ENCODE measurements at regions not wholly inside any gene's neighbourhood (a gene's known extent, or its start where the extent isn't known, plus 50 kb on each side); places are given as distances from the start of the nearest gene placed in this dataset.

DNA sequence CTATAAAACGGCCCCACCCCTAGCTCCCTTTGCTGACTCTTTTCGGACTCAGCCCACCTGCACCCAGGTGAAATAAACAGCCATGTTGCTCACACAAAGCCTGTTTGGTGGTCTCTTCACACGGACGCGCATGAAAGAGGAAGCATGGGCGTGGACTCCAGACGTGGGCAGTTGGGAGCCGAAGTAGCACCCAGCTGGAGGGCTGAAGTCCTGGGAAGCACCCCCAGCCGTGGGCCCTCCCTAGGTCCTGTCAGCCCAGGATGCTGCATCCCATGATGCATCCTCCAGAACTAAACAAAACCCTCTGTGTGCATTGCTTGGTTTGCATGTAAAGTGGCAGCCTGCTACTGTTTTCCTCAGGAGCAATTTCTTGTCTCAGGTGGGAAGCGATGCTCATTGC, 62.1 kb upstream of the CFAP46 start:
- Histone ChIP-seq H3K9ac (ENCODE audit: low read depth in 1 of 2, low read length in 2 of 2) (no peak overlapping the region), H3K4me3 (ENCODE audit: low read depth in 1 of 3, low read length in 3 of 3) (no peak overlapping the region), H3K27ac (ENCODE audit: low read depth in 1 of 2, low read length in 2 of 2) (no peak overlapping the region), H3K36me3 (ENCODE audit: control insufficient read depth in 4 of 4, insufficient read depth in 3 of 4, low read depth in 1 of 4, low read length in 3 of 4) (no peaks in the 10 kb centered on the region), H3K4me1 (ENCODE audit: control insufficient read depth in 4 of 4, insufficient read depth in 4 of 4, low read length in 3 of 4) (peaks cover 0 to 3% (median 0%) of the 10 kb centered on the region in 4 donors), H3K9me3 (ENCODE audit: control insufficient read depth in 4 of 4, low read length in 3 of 4) (no peaks in the 10 kb centered on the region), H3K27me3 (ENCODE audit: control insufficient read depth in 4 of 4, insufficient read depth in 4 of 4, low read length in 3 of 4) (no peaks in the 10 kb centered on the region)
- TF ChIP-seq FOXA1 (IDR thresholded peaks at IDR 0.05) (no peak), SP1 (IDR thresholded peaks at IDR 0.05) (no peak), NR2F2 (IDR thresholded peaks at IDR 0.05) (no peak), GABPA (IDR thresholded peaks at IDR 0.05 in 1 of 2, conservative IDR thresholded peaks at IDR 0.05 in 1 of 2) (no peak), JUND (IDR thresholded peaks at IDR 0.05) (no peak), RAD21 (IDR thresholded peaks at IDR 0.05) (no peak), RXRA (IDR thresholded peaks at IDR 0.05) (no peak), HNF4A (conservative IDR thresholded peaks at IDR 0.05) (no peak), TAF1 (conservative IDR thresholded peaks at IDR 0.05) (no peak), HNF4G (IDR thresholded peaks at IDR 0.05) (no peak), FOXA2 (IDR thresholded peaks at IDR 0.05) (no peak)
- TF ChIP-seq, protein P1, sequence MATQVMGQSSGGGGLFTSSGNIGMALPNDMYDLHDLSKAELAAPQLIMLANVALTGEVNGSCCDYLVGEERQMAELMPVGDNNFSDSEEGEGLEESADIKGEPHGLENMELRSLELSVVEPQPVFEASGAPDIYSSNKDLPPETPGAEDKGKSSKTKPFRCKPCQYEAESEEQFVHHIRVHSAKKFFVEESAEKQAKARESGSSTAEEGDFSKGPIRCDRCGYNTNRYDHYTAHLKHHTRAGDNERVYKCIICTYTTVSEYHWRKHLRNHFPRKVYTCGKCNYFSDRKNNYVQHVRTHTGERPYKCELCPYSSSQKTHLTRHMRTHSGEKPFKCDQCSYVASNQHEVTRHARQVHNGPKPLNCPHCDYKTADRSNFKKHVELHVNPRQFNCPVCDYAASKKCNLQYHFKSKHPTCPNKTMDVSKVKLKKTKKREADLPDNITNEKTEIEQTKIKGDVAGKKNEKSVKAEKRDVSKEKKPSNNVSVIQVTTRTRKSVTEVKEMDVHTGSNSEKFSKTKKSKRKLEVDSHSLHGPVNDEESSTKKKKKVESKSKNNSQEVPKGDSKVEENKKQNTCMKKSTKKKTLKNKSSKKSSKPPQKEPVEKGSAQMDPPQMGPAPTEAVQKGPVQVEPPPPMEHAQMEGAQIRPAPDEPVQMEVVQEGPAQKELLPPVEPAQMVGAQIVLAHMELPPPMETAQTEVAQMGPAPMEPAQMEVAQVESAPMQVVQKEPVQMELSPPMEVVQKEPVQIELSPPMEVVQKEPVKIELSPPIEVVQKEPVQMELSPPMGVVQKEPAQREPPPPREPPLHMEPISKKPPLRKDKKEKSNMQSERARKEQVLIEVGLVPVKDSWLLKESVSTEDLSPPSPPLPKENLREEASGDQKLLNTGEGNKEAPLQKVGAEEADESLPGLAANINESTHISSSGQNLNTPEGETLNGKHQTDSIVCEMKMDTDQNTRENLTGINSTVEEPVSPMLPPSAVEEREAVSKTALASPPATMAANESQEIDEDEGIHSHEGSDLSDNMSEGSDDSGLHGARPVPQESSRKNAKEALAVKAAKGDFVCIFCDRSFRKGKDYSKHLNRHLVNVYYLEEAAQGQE (IDR thresholded peaks at IDR 0.05), result no peak
- TF ChIP-seq, protein P2, sequence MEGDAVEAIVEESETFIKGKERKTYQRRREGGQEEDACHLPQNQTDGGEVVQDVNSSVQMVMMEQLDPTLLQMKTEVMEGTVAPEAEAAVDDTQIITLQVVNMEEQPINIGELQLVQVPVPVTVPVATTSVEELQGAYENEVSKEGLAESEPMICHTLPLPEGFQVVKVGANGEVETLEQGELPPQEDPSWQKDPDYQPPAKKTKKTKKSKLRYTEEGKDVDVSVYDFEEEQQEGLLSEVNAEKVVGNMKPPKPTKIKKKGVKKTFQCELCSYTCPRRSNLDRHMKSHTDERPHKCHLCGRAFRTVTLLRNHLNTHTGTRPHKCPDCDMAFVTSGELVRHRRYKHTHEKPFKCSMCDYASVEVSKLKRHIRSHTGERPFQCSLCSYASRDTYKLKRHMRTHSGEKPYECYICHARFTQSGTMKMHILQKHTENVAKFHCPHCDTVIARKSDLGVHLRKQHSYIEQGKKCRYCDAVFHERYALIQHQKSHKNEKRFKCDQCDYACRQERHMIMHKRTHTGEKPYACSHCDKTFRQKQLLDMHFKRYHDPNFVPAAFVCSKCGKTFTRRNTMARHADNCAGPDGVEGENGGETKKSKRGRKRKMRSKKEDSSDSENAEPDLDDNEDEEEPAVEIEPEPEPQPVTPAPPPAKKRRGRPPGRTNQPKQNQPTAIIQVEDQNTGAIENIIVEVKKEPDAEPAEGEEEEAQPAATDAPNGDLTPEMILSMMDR (IDR thresholded peaks at IDR 0.05; ENCODE audit: low read depth, low read length, missing input control), result no peak
- TF ChIP-seq, protein P3, sequence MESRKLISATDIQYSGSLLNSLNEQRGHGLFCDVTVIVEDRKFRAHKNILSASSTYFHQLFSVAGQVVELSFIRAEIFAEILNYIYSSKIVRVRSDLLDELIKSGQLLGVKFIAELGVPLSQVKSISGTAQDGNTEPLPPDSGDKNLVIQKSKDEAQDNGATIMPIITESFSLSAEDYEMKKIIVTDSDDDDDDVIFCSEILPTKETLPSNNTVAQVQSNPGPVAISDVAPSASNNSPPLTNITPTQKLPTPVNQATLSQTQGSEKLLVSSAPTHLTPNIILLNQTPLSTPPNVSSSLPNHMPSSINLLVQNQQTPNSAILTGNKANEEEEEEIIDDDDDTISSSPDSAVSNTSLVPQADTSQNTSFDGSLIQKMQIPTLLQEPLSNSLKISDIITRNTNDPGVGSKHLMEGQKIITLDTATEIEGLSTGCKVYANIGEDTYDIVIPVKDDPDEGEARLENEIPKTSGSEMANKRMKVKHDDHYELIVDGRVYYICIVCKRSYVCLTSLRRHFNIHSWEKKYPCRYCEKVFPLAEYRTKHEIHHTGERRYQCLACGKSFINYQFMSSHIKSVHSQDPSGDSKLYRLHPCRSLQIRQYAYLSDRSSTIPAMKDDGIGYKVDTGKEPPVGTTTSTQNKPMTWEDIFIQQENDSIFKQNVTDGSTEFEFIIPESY (IDR thresholded peaks at IDR 0.05), result no peak
- DNase-seq (ENCODE audit: low spot score), result no peak
- WGBS, result 64% methylated on average over 10 of the region's 10 CpGs

DNA sequence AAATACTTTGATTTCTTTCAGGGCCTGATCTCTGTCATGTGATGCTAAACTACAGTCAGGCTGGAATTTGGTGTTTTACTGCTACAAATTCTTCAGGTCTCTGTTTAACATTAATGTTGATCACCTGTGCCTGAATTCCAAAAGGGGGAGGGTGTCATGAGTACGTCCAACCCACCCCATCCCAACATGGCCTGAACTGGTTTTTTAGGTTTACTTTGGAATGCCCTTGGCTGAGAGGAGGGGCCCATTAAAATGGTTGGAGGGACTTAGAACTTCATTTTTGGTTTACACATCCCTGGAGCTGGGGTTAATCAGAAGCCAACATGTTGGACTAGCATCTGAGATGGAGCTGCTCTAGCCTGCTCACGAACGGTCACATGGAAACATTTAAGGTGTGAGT, 60.8 kb upstream of the CFAP46 start:
- H3K4me1 ChIP-seq (ENCODE audit: control insufficient read depth in 4 of 4, insufficient read depth in 4 of 4, low read length in 3 of 4), result no peaks in the 10 kb centered on the region
- no peak overlapping the region for H3K4me3 ChIP-seq (ENCODE audit: low read depth in 1 of 3, low read length in 3 of 3)
- no peaks in the 10 kb centered on the region for H3K27me3 ChIP-seq (ENCODE audit: control insufficient read depth in 4 of 4, insufficient read depth in 4 of 4, low read length in 3 of 4)
- TF ChIP-seq, protein P1 (IDR thresholded peaks at IDR 0.05), result no peak
- 61% methylated on average over 3 of the region's 3 CpGs for WGBS
- no peak overlapping the region for H3K9ac ChIP-seq (ENCODE audit: low read depth in 1 of 2, low read length in 2 of 2)
- no peak for DNase-seq (ENCODE audit: low spot score)
- no peak overlapping the region for H3K27ac ChIP-seq (ENCODE audit: low read depth in 1 of 2, low read length in 2 of 2)
- H3K36me3 ChIP-seq (ENCODE audit: control insufficient read depth in 4 of 4, insufficient read depth in 3 of 4, low read depth in 1 of 4, low read length in 3 of 4), result no peaks in the 10 kb centered on the region
- H3K9me3 ChIP-seq (ENCODE audit: control insufficient read depth in 4 of 4, low read length in 3 of 4), result no peaks in the 10 kb centered on the region
